ENCODE measurements at regions not wholly inside any gene's neighbourhood (a gene's known extent, or its start where the extent isn't known, plus 50 kb on each side); places are given as distances from the start of the nearest gene placed in this dataset.

GRCh38 chr16:58960034-58960433 is 225.9 kb upstream of the GOT2 start:
- no peak for TF ChIP-seq CTCF (IDR thresholded peaks at IDR 0.05)
- no peak for TF ChIP-seq POLR2A (IDR thresholded peaks at IDR 0.05)
